H9 (cell line): ENCODE measurements at regions not wholly inside any gene's neighbourhood (a gene's known extent, or its start where the extent isn't known, plus 50 kb on each side); places are given as distances from the start of the nearest gene placed in this dataset.

Source experiments
- DNase-seq: peaks from one replicate; pipeline ENCODE4 v3.0.0-alpha.2; 2017
- H2AFZ ChIP-seq: one replicate; pipeline ENCODE4 v1.6.1; 2013; ENCODE audit warnings: mild to moderate bottlenecking, low read length, control low read depth, moderate library complexity
- H2AK5ac ChIP-seq: 2 replicates; pipeline ENCODE4 v1.6.1; 2013; ENCODE audit warnings: low read length, control low read depth, mixed read lengths; ENCODE audit not compliant: insufficient read length
- H2BK120ac ChIP-seq: one replicate; pipeline ENCODE4 v1.6.1; 2013; ENCODE audit warnings: low read depth, mild to moderate bottlenecking, low read length, control low read depth, inconsistent platforms; ENCODE audit not compliant: poor library complexity, severe bottlenecking
- H2BK12ac ChIP-seq: 2 replicates; pipeline ENCODE4 v1.6.1; 2013; ENCODE audit warnings: low read length, control low read depth, mixed read lengths, low read depth; ENCODE audit not compliant: insufficient read length
- H2BK15ac ChIP-seq: 2 replicates; pipeline ENCODE4 v1.6.1; 2013; ENCODE audit warnings: low read depth, low read length, control low read depth
- H2BK20ac ChIP-seq: one replicate; pipeline ENCODE4 v1.6.1; 2013; ENCODE audit warnings: low read depth, mild to moderate bottlenecking, low read length, control low read depth, inconsistent platforms; ENCODE audit not compliant: poor library complexity, severe bottlenecking
- H2BK5ac ChIP-seq: 2 replicates; pipeline ENCODE4 v1.6.1; 2013; ENCODE audit warnings: low read length, control low read depth, mixed read lengths; ENCODE audit not compliant: insufficient read length
- H3K14ac ChIP-seq: 2 replicates; pipeline ENCODE4 v1.6.1; 2013; ENCODE audit warnings: low read length, control low read depth; ENCODE audit not compliant: insufficient read depth
- H3K18ac ChIP-seq: 2 replicates; pipeline ENCODE4 v1.6.1; 2013; ENCODE audit warnings: low read depth, mild to moderate bottlenecking, mixed read lengths, low read length, control low read depth; ENCODE audit not compliant: insufficient read length
- H3K23ac ChIP-seq: 2 replicates; pipeline ENCODE4 v1.6.1; 2013; ENCODE audit warnings: low read length, control low read depth, mixed read lengths, low read depth; ENCODE audit not compliant: insufficient read length
- H3K23me2 ChIP-seq: 2 replicates; pipeline ENCODE4 v1.6.1; 2013; ENCODE audit warnings: low read depth, mild to moderate bottlenecking, mixed read lengths, low read length, control low read depth; ENCODE audit not compliant: insufficient read length, poor library complexity, severe bottlenecking
- H3K27ac ChIP-seq: 2 replicates; pipeline ENCODE4 v1.5.1; 2013; ENCODE audit warnings: low read length, control low read depth, mixed read lengths, low read depth; ENCODE audit not compliant: insufficient read length
- H3K27me3 ChIP-seq: 2 replicates; pipeline ENCODE4 v1.6.1; 2013; ENCODE audit warnings: low read length, control low read depth, inconsistent platforms; ENCODE audit not compliant: insufficient read depth
- H3K4ac ChIP-seq: 2 replicates; pipeline ENCODE4 v1.6.1; 2013; ENCODE audit warnings: low read depth, mild to moderate bottlenecking, control low read depth, inconsistent platforms, low read length, moderate library complexity
- H3K4me1 ChIP-seq: 2 replicates; pipeline ENCODE4 v1.6.1; 2013; ENCODE audit warnings: low read length, control low read depth, inconsistent platforms; ENCODE audit not compliant: insufficient read depth
- H3K4me2 ChIP-seq: 2 replicates; pipeline ENCODE4 v1.6.1; 2013; ENCODE audit warnings: low read length, control low read depth, mixed read lengths; ENCODE audit not compliant: insufficient read length, insufficient read depth
- H3K56ac ChIP-seq: 2 replicates; pipeline ENCODE4 v1.6.1; 2013; ENCODE audit warnings: low read depth, mild to moderate bottlenecking, mixed read lengths, low read length, control low read depth; ENCODE audit not compliant: insufficient read length
- H3K79me1 ChIP-seq: 2 replicates; pipeline ENCODE4 v1.6.1; 2013; ENCODE audit warnings: low read depth, mild to moderate bottlenecking, moderate library complexity, low read length, control low read depth, inconsistent platforms; ENCODE audit not compliant: insufficient read depth, poor library complexity, severe bottlenecking
- H3K79me2 ChIP-seq: 2 replicates; pipeline ENCODE4 v1.6.1; 2013; ENCODE audit warnings: low read length, control low read depth, inconsistent platforms; ENCODE audit not compliant: insufficient read depth
- H3K9ac ChIP-seq: 2 replicates; pipeline ENCODE4 v1.6.1; 2013; ENCODE audit warnings: low read length, control low read depth, mixed read lengths; ENCODE audit not compliant: insufficient read length; ENCODE audit errors: extremely low read depth
- H3K9me3 ChIP-seq: one replicate; pipeline ENCODE4 v1.6.1; 2013; ENCODE audit warnings: low read depth, low read length, inconsistent platforms; ENCODE audit not compliant: control insufficient read depth
- H3T11ph ChIP-seq: one replicate; pipeline ENCODE4 v1.6.1; 2013; ENCODE audit warnings: mild to moderate bottlenecking, low read length, control low read depth, inconsistent platforms
- H4K20me1 ChIP-seq: one replicate; pipeline ENCODE4 v1.6.1; 2013; ENCODE audit not compliant: control insufficient read depth, insufficient read length, insufficient read depth
- H4K5ac ChIP-seq: 2 replicates; pipeline ENCODE4 v1.6.1; 2013; ENCODE audit warnings: low read depth, mild to moderate bottlenecking, mixed read lengths, low read length, control low read depth; ENCODE audit not compliant: insufficient read length
- H4K8ac ChIP-seq: replicated peaks from 2 replicates; pipeline ENCODE4 v1.6.1; 2013; ENCODE audit warnings: low read length, control low read depth, mixed read lengths, low read depth; ENCODE audit not compliant: insufficient read length
- H4K91ac ChIP-seq: 2 replicates; pipeline ENCODE4 v1.6.1; 2013; ENCODE audit warnings: low read depth, mild to moderate bottlenecking, moderate library complexity, mixed read lengths, low read length, control low read depth; ENCODE audit not compliant: insufficient read length
- H3K27ac Mint-ChIP-seq, 3 experiments: 2 replicates in 2 of 3; 3 replicates in 1 of 3; pipeline ENCODE4 v1.8.0; 2020 to 2021; ENCODE audit warnings: mixed read lengths in 3 of 3, mild to moderate bottlenecking in 1 of 3, moderate library complexity in 1 of 3
- H3K27me3 Mint-ChIP-seq: 2 replicates; pipeline ENCODE4 v1.8.0; 2021; ENCODE audit warnings: low read depth, mild to moderate bottlenecking, moderate library complexity, mixed read lengths
- H3K36me3 Mint-ChIP-seq, 3 experiments: 2 replicates in 2 of 3; 3 replicates in 1 of 3; pipeline ENCODE4 v1.8.0; 2020 to 2021; ENCODE audit warnings: low read depth in 3 of 3, mixed read lengths in 3 of 3; ENCODE audit not compliant: insufficient read depth in 1 of 3
- H3K4me1 Mint-ChIP-seq, 2 experiments: 2 replicates each; pipeline ENCODE4 v1.8.0; 2020; ENCODE audit warnings: mixed read lengths in 2 of 2
- H3K4me3 Mint-ChIP-seq, 2 experiments: 2 replicates in 1 of 2; 3 replicates in 1 of 2; pipeline ENCODE4 v1.8.0; 2020 to 2021; ENCODE audit warnings: mild to moderate bottlenecking in 2 of 2, mixed read lengths in 2 of 2, moderate library complexity in 1 of 2
- H3K9me3 Mint-ChIP-seq, 2 experiments: 2 replicates in 1 of 2; 3 replicates in 1 of 2; pipeline ENCODE4 v1.8.0; 2020; ENCODE audit warnings: mild to moderate bottlenecking in 2 of 2, mixed read lengths in 2 of 2, moderate library complexity in 1 of 2
- WGBS: extraction: QIAGEN DNeasy Blood & Tissue Kit; methylation state at CpG from one replicate; pipeline ENCODE4 v1.1.7; 2013; ENCODE audit warnings: missing lambda C conversion rate, low lambda C conversion rate, mixed read lengths; ENCODE audit not compliant: insufficient read length; ENCODE audit errors: extremely low coverage; 5-methylcytosine and 5-hydroxymethylcytosine counted together
- TF ChIP-seq, protein P1 (sequence below): fragments of 200-600 bp; sonication (generic); conservative IDR thresholded peaks from 3 replicates; pipeline ENCODE4 v1.8.0; 2021; ENCODE audit warnings: antibody characterized with exemption, mild to moderate bottlenecking

DNA sequence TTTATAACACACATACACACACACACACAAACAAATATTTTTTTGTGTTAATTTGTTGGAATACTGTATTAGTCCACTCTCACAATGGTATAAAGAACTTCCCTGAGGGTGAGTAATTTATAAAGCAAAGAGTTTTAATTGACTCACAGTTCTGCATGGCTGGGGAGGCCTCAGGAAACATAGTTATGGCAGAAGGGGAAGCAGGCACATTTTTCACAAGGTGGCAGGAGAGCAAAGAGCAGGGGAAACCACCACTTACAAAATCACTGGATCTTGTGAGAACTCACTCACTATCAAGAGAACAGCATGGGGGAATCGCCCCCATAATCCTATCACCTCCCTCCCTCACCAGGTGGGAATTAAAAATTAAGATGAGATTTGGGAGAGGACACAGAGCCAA, 205.4 kb upstream of the PTPRD start:
- Histone ChIP-seq H2AK5ac (no peak overlapping the region), H2BK12ac (no peak overlapping the region), H2AFZ (no peak overlapping the region), H4K5ac (no peak overlapping the region), H3K79me2 (no peaks in the 10 kb centered on the region), H3K4me1 (no peaks in the 10 kb centered on the region), H3K23me2 (no peaks in the 10 kb centered on the region), H4K91ac (no peak overlapping the region), H4K8ac (no peak overlapping the region), H2BK120ac (no peak overlapping the region), H2BK15ac (no peak overlapping the region), H3K79me1 (no peaks in the 10 kb centered on the region), H3T11ph (no peak overlapping the region), H3K4me2 (no peak overlapping the region), H3K27me3 (no peaks in the 10 kb centered on the region), H3K56ac (no peak overlapping the region), H3K27ac (no peak overlapping the region), H3K9me3 (no peaks in the 10 kb centered on the region), H4K20me1 (no peaks in the 10 kb centered on the region), H3K9ac (no peak overlapping the region), H2BK20ac (no peak overlapping the region), H3K23ac (no peak overlapping the region), H2BK5ac (no peak overlapping the region), H3K14ac (no peak overlapping the region), H3K18ac (no peak overlapping the region), H3K4ac (no peak overlapping the region)
- no peak for DNase-seq
- no peak overlapping the region; a peak in 1 of 5 replicates for H3K4me3 Mint-ChIP-seq
- peaks cover 0 to 4% of the 10 kb centered on the region in 2 experiments; a peak in 1 of 4 replicates for H3K4me1 Mint-ChIP-seq
- H3K36me3 Mint-ChIP-seq: peaks cover 0 to 5% (median 4%) of the 10 kb centered on the region in 3 experiments; a peak in 3 of 7 replicates
- H3K27me3 Mint-ChIP-seq: no peaks in the 10 kb centered on the region
- WGBS: no CpG with 5 or more reads among the region's 1 CpG
- H3K9me3 Mint-ChIP-seq: peaks cover 6 to 12% of the 10 kb centered on the region in 2 experiments; a peak in 4 of 5 replicates
- TF ChIP-seq, protein P1, sequence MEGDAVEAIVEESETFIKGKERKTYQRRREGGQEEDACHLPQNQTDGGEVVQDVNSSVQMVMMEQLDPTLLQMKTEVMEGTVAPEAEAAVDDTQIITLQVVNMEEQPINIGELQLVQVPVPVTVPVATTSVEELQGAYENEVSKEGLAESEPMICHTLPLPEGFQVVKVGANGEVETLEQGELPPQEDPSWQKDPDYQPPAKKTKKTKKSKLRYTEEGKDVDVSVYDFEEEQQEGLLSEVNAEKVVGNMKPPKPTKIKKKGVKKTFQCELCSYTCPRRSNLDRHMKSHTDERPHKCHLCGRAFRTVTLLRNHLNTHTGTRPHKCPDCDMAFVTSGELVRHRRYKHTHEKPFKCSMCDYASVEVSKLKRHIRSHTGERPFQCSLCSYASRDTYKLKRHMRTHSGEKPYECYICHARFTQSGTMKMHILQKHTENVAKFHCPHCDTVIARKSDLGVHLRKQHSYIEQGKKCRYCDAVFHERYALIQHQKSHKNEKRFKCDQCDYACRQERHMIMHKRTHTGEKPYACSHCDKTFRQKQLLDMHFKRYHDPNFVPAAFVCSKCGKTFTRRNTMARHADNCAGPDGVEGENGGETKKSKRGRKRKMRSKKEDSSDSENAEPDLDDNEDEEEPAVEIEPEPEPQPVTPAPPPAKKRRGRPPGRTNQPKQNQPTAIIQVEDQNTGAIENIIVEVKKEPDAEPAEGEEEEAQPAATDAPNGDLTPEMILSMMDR: no peak
- no peak overlapping the region for H3K27ac Mint-ChIP-seq
